Caco-2 (cell line): ENCODE measurements at regions not wholly inside any gene's neighbourhood (a gene's known extent, or its start where the extent isn't known, plus 50 kb on each side); places are given as distances from the start of the nearest gene placed in this dataset.

ENCODE experiments used
- BruUV-seq: library from RNA; stranded (reverse); fragments of 400-500 nt; replicated peaks from 2 replicates; lab custom pipeline; 2021; lab: Mats Ljungman, UMichigan
- CTCF ChIA-PET: fragments of 300-600 bp; sonication (Branson Sonifier 250); formaldehyde crosslinking; loops from one replicate; lab custom pipeline; 2022; ENCODE audit warnings: antibody characterized with exemption; lab: Charles Lee
- POLR2A ChIA-PET: fragments of 300-600 bp; sonication (Branson Sonifier 250); formaldehyde crosslinking; loops from one replicate; lab custom pipeline; 2022; ENCODE audit warnings: antibody characterized with exemption; lab: Charles Lee
- DNase-seq, 2 experiments: peaks; one replicate each; pipeline versions ENCODE4 v3.0.0 to v3.0.0-alpha.2; 2020 to 2022
- H3K27me3 ChIP-seq: replicated peaks from 2 replicates; pipeline ENCODE4 v1.6.0; 2011; ENCODE audit warnings: low read length; ENCODE audit not compliant: control insufficient read depth, insufficient read depth
- H3K36me3 ChIP-seq: 2 replicates; pipeline ENCODE4 v1.5.1; 2011; ENCODE audit warnings: low read length; ENCODE audit not compliant: control insufficient read depth, insufficient read depth
- H3K4me1 ChIP-seq: fragments of 250-450 bp; sonication (Bioruptor Pico); 2 replicates; pipeline ENCODE4 v1.5.1; 2020; ENCODE audit warnings: mild to moderate bottlenecking
- H3K4me3 ChIP-seq: 2 replicates; pipeline ENCODE4 v1.5.1; 2011; ENCODE audit warnings: low read depth, mild to moderate bottlenecking, control low read depth, low read length
- H3K9me3 ChIP-seq: fragments of 250-450 bp; sonication (Bioruptor Pico); 2 replicates; pipeline ENCODE4 v1.5.1; 2020; ENCODE audit warnings: mild to moderate bottlenecking, moderate library complexity
- H3K27ac Mint-ChIP-seq: one replicate; pipeline ENCODE4 v1.8.0; 2022; ENCODE audit warnings: mixed read lengths; ENCODE audit not compliant: unreplicated experiment
- H3K27me3 Mint-ChIP-seq: one replicate; pipeline ENCODE4 v1.8.0; 2022; ENCODE audit warnings: mixed read lengths; ENCODE audit not compliant: insufficient read depth, unreplicated experiment
- H3K36me3 Mint-ChIP-seq: one replicate; pipeline ENCODE4 v1.8.0; 2022; ENCODE audit warnings: mild to moderate bottlenecking, mixed read lengths; ENCODE audit not compliant: insufficient read depth, unreplicated experiment
- H3K4me1 Mint-ChIP-seq: one replicate; pipeline ENCODE4 v1.8.0; 2022; ENCODE audit warnings: low read depth, mixed read lengths; ENCODE audit not compliant: unreplicated experiment
- H3K4me3 Mint-ChIP-seq: one replicate; pipeline ENCODE4 v1.8.0; 2022; ENCODE audit warnings: mild to moderate bottlenecking, moderate library complexity, mixed read lengths; ENCODE audit not compliant: unreplicated experiment
- H3K9me3 Mint-ChIP-seq: one replicate; pipeline ENCODE4 v1.8.0; 2022; ENCODE audit warnings: mixed read lengths; ENCODE audit not compliant: unreplicated experiment
- intact Hi-C: fragments of 100-400 bp; cut with micrococcal nuclease; formaldehyde crosslinking; loops from one replicate; pipeline ENCODE4 v1.10.0; 2022; ENCODE audit not compliant: unreplicated experiment
- TF ChIP-seq, protein P1 (sequence below), 2 experiments: fragments of 200-600 bp in 1 of 2; IDR thresholded peaks; 1 replicate in 1 of 2; 2 replicates in 1 of 2; pipeline versions ENCODE4 v1.5.1 to v1.8.0; 2011 to 2022; ENCODE audit warnings: antibody characterized with exemption in 1 of 2, control low read depth in 1 of 2, inconsistent platforms in 1 of 2, low read depth in 1 of 2, low read length in 1 of 2, mild to moderate bottlenecking in 1 of 2, moderate library complexity in 1 of 2; ENCODE audit not compliant: insufficient read depth in 1 of 2, severe bottlenecking in 1 of 2, unreplicated experiment in 1 of 2

DNA sequence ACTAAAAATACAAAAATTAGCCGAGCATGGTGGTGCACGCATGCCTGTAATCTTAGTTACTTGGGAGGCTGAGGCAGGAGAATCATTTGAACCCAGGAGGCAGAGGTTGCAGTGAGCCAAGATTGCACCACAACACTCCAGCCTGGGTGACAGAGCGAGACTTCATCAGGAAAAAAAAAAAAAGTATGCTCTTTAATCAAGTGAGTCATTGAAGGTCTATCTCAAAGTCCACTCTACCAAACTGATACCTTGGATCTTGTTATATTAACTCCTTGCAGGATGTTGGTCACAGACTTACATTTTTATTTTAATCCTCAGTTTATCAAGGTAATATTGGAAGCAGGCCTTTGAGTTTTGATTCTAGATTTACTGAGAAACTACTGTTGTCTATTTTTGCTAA is 348.7 kb downstream of the COL12A1 start:
- Mint-ChIP-seq H3K36me3 (no peaks in the 10 kb centered on the region), H3K4me3 (no peak overlapping the region), H3K9me3 (no peaks in the 10 kb centered on the region), H3K27ac (no peak overlapping the region), H3K4me1 (no peaks in the 10 kb centered on the region), H3K27me3 (no peaks in the 10 kb centered on the region)
- no peaks in the 10 kb centered on the region for H3K9me3 ChIP-seq
- no peak overlapping the region for H3K4me3 ChIP-seq
- H3K36me3 ChIP-seq = no peaks in the 10 kb centered on the region
- ChIA-PET POLR2A (no interaction called here), CTCF (no interaction called here)
- TF ChIP-seq, protein P1, sequence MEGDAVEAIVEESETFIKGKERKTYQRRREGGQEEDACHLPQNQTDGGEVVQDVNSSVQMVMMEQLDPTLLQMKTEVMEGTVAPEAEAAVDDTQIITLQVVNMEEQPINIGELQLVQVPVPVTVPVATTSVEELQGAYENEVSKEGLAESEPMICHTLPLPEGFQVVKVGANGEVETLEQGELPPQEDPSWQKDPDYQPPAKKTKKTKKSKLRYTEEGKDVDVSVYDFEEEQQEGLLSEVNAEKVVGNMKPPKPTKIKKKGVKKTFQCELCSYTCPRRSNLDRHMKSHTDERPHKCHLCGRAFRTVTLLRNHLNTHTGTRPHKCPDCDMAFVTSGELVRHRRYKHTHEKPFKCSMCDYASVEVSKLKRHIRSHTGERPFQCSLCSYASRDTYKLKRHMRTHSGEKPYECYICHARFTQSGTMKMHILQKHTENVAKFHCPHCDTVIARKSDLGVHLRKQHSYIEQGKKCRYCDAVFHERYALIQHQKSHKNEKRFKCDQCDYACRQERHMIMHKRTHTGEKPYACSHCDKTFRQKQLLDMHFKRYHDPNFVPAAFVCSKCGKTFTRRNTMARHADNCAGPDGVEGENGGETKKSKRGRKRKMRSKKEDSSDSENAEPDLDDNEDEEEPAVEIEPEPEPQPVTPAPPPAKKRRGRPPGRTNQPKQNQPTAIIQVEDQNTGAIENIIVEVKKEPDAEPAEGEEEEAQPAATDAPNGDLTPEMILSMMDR (IDR thresholded peaks at IDR 0.05; ENCODE audit: insufficient read depth in 1 of 2, low read depth in 1 of 2, low read length in 1 of 2, severe bottlenecking in 1 of 2, unreplicated experiment in 1 of 2) = no peak
- no TSS peak for BruUV-seq
- no peaks in the 10 kb centered on the region for H3K4me1 ChIP-seq
- no peak for DNase-seq
- H3K27me3 ChIP-seq = no peaks in the 10 kb centered on the region
- intact Hi-C loops = no loop called here

DNA sequence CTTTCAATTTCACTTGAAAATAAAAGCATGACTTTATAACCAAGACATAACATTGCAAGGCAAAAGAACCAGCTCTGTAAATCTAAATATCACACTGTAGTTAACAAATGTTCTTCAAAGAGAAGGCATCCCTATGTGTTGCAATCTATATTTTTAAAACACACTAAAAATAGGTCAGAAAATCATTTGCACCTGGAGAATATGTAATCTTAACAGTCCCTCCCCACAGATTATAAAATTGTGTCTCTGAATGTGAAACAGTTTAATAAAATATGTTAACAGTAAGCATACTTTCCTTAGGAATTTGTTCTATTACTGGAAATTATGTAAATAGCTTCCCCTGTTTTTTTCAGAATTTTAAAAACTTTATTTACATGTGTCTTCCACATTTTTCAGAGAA is 351.9 kb downstream of the COL12A1 start:
- H3K4me1 ChIP-seq = no peaks in the 10 kb centered on the region
- intact Hi-C loops = no loop called here
- H3K9me3 ChIP-seq = no peaks in the 10 kb centered on the region
- BruUV-seq = no TSS peak
- H3K9me3 Mint-ChIP-seq = no peaks in the 10 kb centered on the region
- CTCF ChIA-PET = interaction anchor here (1.3 kb wide), 1 partner anchor 355 kb away, joined by 4 read pairs; no protein-coding TSS in a partner anchor
- no peaks in the 10 kb centered on the region for H3K27me3 Mint-ChIP-seq
- H3K27me3 ChIP-seq = no peaks in the 10 kb centered on the region
- H3K27ac Mint-ChIP-seq = no peak overlapping the region
- no peaks in the 10 kb centered on the region for H3K36me3 Mint-ChIP-seq
- no peaks in the 10 kb centered on the region for H3K4me1 Mint-ChIP-seq
- POLR2A ChIA-PET = no interaction called here
- H3K4me3 ChIP-seq = no peak overlapping the region
- H3K4me3 Mint-ChIP-seq = no peak overlapping the region
- no peaks in the 10 kb centered on the region for H3K36me3 ChIP-seq
- TF ChIP-seq, protein P1 (IDR thresholded peaks at IDR 0.05; ENCODE audit: insufficient read depth in 1 of 2, low read depth in 1 of 2, low read length in 1 of 2, severe bottlenecking in 1 of 2, unreplicated experiment in 1 of 2) = no peak
- no peak for DNase-seq

DNA sequence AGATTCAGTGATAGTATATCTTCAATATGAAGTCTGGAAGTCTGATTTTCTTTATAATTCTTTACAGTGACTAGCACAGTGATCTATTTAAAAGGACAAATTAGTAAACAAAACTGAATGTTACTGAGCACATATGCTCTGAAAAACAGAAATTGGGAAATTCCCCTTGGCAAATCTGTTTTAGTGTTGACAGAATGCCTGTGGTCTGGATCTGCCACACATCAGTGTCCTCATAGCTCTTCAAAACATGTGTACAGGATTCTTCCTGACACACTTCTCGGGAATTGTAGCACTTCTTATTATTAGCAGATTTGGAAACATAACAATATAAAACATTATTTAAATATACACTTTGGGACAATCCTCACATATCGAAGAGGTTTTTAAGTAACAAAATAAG is 354.3 kb downstream of the COL12A1 start:
- H3K4me3 Mint-ChIP-seq = no peak overlapping the region
- H3K27ac Mint-ChIP-seq = no peak overlapping the region
- H3K9me3 Mint-ChIP-seq = no peaks in the 10 kb centered on the region
- no peaks in the 10 kb centered on the region for H3K36me3 Mint-ChIP-seq
- no peaks in the 10 kb centered on the region for H3K27me3 Mint-ChIP-seq
- BruUV-seq = no TSS peak
- CTCF ChIA-PET = no interaction called here
- Histone ChIP-seq H3K4me1 (no peaks in the 10 kb centered on the region), H3K36me3 (no peaks in the 10 kb centered on the region), H3K27me3 (no peaks in the 10 kb centered on the region), H3K4me3 (no peak overlapping the region), H3K9me3 (no peaks in the 10 kb centered on the region)
- POLR2A ChIA-PET = interaction anchor here (0.6 kb wide), 1 partner anchor 475 kb away, joined by 4 read pairs; no protein-coding TSS in a partner anchor
- no peaks in the 10 kb centered on the region for H3K4me1 Mint-ChIP-seq
- TF ChIP-seq, protein P1 (IDR thresholded peaks at IDR 0.05; ENCODE audit: insufficient read depth in 1 of 2, low read depth in 1 of 2, low read length in 1 of 2, severe bottlenecking in 1 of 2, unreplicated experiment in 1 of 2) = no peak
- no peak for DNase-seq
- intact Hi-C loops = no loop called here
